ENCODE measurements at regions not wholly inside any gene's neighbourhood (a gene's known extent, or its start where the extent isn't known, plus 50 kb on each side); places are given as distances from the start of the nearest gene placed in this dataset.

DNA sequence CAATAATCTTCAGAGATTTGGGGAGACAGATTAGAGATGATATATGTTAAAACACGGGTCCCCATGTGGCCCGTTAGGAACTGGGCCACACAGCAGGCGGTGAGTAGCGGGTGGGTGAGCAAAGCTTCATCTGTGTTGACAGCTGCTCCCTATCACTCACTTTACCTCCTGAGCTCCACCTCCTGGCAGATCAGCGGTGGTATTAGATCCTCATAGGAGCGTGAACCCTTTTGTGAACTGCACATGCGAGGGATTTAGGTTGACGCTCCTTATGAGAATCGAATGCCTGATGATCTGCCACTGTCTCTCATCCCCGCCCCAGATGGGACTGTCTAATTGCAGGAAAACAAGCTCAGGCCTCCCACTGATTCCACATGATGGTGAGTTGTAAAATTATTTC is 560.4 kb upstream of the AMELY start:
- no peaks in the 10 kb centered on the region for H3K9me3 ChIP-seq (ENCODE audit: control insufficient read depth, insufficient read depth, low read length)
- H3K27ac ChIP-seq (ENCODE audit: low read depth, low read length), result no peak overlapping the region
- CTCF ChIA-PET, result no interaction called here
- H3K4me3 ChIP-seq (ENCODE audit: low read depth, low read length), result no peak overlapping the region
- POLR2A ChIA-PET, result no interaction called here
- no peak for DNase-seq (ENCODE audit: low read depth, low spot score)
- TF ChIP-seq, protein P1, sequence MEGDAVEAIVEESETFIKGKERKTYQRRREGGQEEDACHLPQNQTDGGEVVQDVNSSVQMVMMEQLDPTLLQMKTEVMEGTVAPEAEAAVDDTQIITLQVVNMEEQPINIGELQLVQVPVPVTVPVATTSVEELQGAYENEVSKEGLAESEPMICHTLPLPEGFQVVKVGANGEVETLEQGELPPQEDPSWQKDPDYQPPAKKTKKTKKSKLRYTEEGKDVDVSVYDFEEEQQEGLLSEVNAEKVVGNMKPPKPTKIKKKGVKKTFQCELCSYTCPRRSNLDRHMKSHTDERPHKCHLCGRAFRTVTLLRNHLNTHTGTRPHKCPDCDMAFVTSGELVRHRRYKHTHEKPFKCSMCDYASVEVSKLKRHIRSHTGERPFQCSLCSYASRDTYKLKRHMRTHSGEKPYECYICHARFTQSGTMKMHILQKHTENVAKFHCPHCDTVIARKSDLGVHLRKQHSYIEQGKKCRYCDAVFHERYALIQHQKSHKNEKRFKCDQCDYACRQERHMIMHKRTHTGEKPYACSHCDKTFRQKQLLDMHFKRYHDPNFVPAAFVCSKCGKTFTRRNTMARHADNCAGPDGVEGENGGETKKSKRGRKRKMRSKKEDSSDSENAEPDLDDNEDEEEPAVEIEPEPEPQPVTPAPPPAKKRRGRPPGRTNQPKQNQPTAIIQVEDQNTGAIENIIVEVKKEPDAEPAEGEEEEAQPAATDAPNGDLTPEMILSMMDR (IDR thresholded peaks at IDR 0.05; ENCODE audit: low read depth, low read length), result no peak
- H3K27me3 ChIP-seq (ENCODE audit: control insufficient read depth, insufficient read depth, low read length), result no peaks in the 10 kb centered on the region

- Histone ChIP-seq H3K27ac (ENCODE audit: low read depth, low read length) (no peak overlapping the region), H3K27me3 (ENCODE audit: control insufficient read depth, insufficient read depth, low read length) (no peaks in the 10 kb centered on the region), H3K9me3 (ENCODE audit: control insufficient read depth, insufficient read depth, low read length) (no peaks in the 10 kb centered on the region), H3K4me3 (ENCODE audit: low read depth, low read length) (no peak overlapping the region)
- no peak for DNase-seq (ENCODE audit: low read depth, low spot score)
- ChIA-PET POLR2A (interaction anchor here (1.5 kb wide), 1 partner anchor 12 kb away, joined by 4 read pairs; no protein-coding TSS in a partner anchor), CTCF (no interaction called here)
- TF ChIP-seq, protein P1 (IDR thresholded peaks at IDR 0.05; ENCODE audit: low read depth, low read length), result no peak
Observed at GRCh38 chrY:7470037-7470436, 558.5 kb upstream of the AMELY start.

GRCh38 chrY:7468951-7469745 is 557.6 kb upstream of the AMELY start:
- POLR2A ChIA-PET, result interaction anchor here (1.5 kb wide), 1 partner anchor 11 kb away, joined by 4 read pairs; no protein-coding TSS in a partner anchor
- Histone ChIP-seq H3K4me3 (ENCODE audit: low read depth, low read length) (no peak overlapping the region), H3K9me3 (ENCODE audit: control insufficient read depth, insufficient read depth, low read length) (no peaks in the 10 kb centered on the region), H3K27ac (ENCODE audit: low read depth, low read length) (peak overlapping the region; percentile 52), H3K27me3 (ENCODE audit: control insufficient read depth, insufficient read depth, low read length) (no peaks in the 10 kb centered on the region)
- DNase-seq (ENCODE audit: low read depth, low spot score), result no peak
- CTCF ChIA-PET, result no interaction called here
- TF ChIP-seq, protein P1 (IDR thresholded peaks at IDR 0.05; ENCODE audit: low read depth, low read length), result no peak

DNA sequence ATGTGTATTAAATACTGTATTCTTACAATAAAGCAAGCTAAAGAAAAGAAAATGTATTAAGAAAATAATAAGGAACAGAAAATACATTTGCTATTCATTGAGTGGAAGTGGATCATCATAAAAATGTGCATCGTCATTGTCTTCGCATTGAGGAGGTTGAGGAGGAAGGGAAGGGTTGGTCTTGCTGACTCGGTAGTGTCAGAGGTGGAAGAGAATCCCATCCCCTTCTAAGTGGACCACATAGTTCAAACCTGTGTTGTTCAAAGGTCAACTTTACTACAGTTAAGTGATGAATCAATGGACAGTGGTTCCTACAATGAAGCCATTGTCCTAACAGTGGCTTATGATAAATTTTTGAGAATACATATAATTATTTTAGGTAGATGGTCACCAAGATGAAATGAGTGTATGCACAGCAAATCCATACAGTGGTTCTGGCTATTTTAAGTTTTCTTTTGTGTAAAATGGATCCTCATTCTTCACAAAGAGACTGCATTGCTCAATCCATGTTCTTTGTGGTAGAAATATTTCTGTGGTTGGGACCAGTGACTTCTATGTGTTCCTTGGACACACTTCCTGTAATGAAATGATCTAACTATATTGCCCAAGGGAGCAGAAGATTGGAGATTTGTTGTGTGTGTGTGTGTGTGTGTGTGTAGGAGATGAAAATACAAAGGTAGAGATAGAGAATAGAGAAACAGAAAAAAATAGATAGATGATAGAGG is 556.4 kb upstream of the AMELY start:
- peak overlapping the region; percentile 47 for H3K27ac ChIP-seq (ENCODE audit: low read depth, low read length)
- H3K9me3 ChIP-seq (ENCODE audit: control insufficient read depth, insufficient read depth, low read length), result no peaks in the 10 kb centered on the region
- no peak overlapping the region for H3K4me3 ChIP-seq (ENCODE audit: low read depth, low read length)
- ChIA-PET CTCF (no interaction called here), POLR2A (no interaction called here)
- no peak for DNase-seq (ENCODE audit: low read depth, low spot score)
- no peaks in the 10 kb centered on the region for H3K27me3 ChIP-seq (ENCODE audit: control insufficient read depth, insufficient read depth, low read length)
- TF ChIP-seq, protein P1 (IDR thresholded peaks at IDR 0.05; ENCODE audit: low read depth, low read length), result no peak

- DNase-seq (ENCODE audit: low read depth, low spot score), result peak; percentile 71
Observed at GRCh38 chrY:7465185-7465621, 553.7 kb upstream of the AMELY start.

More at GRCh38 chrY:7465185-7465621, 553.7 kb upstream of the AMELY start:
- H3K27me3 ChIP-seq (ENCODE audit: control insufficient read depth, insufficient read depth, low read length), result no peaks in the 10 kb centered on the region
- POLR2A ChIA-PET, result interaction anchor here (1.1 to 1.2 kb wide), 2 partner anchors 10 to 31 kb away, joined by 3 read pairs; no protein-coding TSS in a partner anchor
- CTCF ChIA-PET, result no interaction called here
- peak overlapping the region; percentile 80 for H3K27ac ChIP-seq (ENCODE audit: low read depth, low read length)
- no peak overlapping the region for H3K4me3 ChIP-seq (ENCODE audit: low read depth, low read length)
- no peaks in the 10 kb centered on the region for H3K9me3 ChIP-seq (ENCODE audit: control insufficient read depth, insufficient read depth, low read length)
- TF ChIP-seq, protein P1 (IDR thresholded peaks at IDR 0.05; ENCODE audit: low read depth, low read length), result no peak
